B cell (primary cell): ENCODE measurements at regions not wholly inside any gene's neighbourhood (a gene's known extent, or its start where the extent isn't known, plus 50 kb on each side); places are given as distances from the start of the nearest gene placed in this dataset.

Experiments
- ATAC-seq: fragments of 200-7000 bp; cut with Tn5 transposase; one replicate; pipeline ENCODE4 v1.10.0; 2021; ENCODE audit warnings: low read depth, mild to moderate bottlenecking, moderate number of reproducible peaks, moderate library complexity
- CTCF ChIA-PET: fragments of 350-600 bp; sonication (Branson Sonifier 250); formaldehyde crosslinking; loops from one replicate; lab custom pipeline; 2021; ENCODE audit warnings: antibody characterized with exemption, inconsistent platforms; lab: Charles Lee
- POLR2A ChIA-PET: fragments of 350-600 bp; sonication (Branson Sonifier 250); formaldehyde crosslinking; loops from one replicate; lab custom pipeline; 2021; ENCODE audit warnings: antibody characterized with exemption; lab: Charles Lee
- DNase-seq: peaks from one replicate; pipeline ENCODE4 v3.0.0; 2013
- H2AFZ ChIP-seq: 2 replicates; pipeline ENCODE4 v1.6.1; 2012; ENCODE audit warnings: mild to moderate bottlenecking, low read depth, low read length; ENCODE audit not compliant: insufficient read depth, poor library complexity, severe bottlenecking
- H3K27ac ChIP-seq, 2 donors: 1 replicate in 1 of 2; 2 replicates in 1 of 2; pipeline ENCODE4 v1.5.1; 2012 to 2013; ENCODE audit warnings: low read length in 2 of 2, mild to moderate bottlenecking in 2 of 2, moderate library complexity in 1 of 2
- H3K27me3 ChIP-seq, 4 experiments: fragments of 200-600 bp in 1 of 4; sonication (generic) in 1 of 4; replicated peaks in 1 of 4; 1 replicate in 2 of 4; 2 replicates in 2 of 4; pipeline versions ENCODE4 v1.6.1 to v1.7.0; 2013 to 2016; ENCODE audit warnings: low read length in 3 of 4, mild to moderate bottlenecking in 2 of 4, mixed read lengths in 1 of 4, moderate library complexity in 1 of 4; ENCODE audit not compliant: insufficient read depth in 4 of 4, control insufficient read depth in 3 of 4; ENCODE audit errors: control extremely low read depth in 1 of 4
- H3K36me3 ChIP-seq, 2 experiments: replicated peaks in 1 of 2; 1 replicate in 1 of 2; 2 replicates in 1 of 2; pipeline versions ENCODE4 v1.6.1 to v1.7.1; 2013; ENCODE audit warnings: low read length in 1 of 2; ENCODE audit not compliant: insufficient read depth in 2 of 2, control insufficient read depth in 1 of 2; ENCODE audit errors: control extremely low read depth in 1 of 2, extremely low read depth in 1 of 2
- H3K4me1 ChIP-seq, 2 donors: fragments of 200-600 bp in 1 of 2; sonication (generic) in 1 of 2; 1 replicate in 1 of 2; 2 replicates in 1 of 2; pipeline versions ENCODE4 v1.5.1 to v1.6.1; 2013 to 2017; ENCODE audit warnings: low read length in 2 of 2; ENCODE audit not compliant: control insufficient read depth in 2 of 2, insufficient read depth in 2 of 2
- H3K4me2 ChIP-seq: replicated peaks from 2 replicates; pipeline ENCODE3; 2012; ENCODE audit warnings: mild to moderate bottlenecking, low read depth, low read length; ENCODE audit not compliant: poor library complexity, severe bottlenecking
- H3K4me3 ChIP-seq, 5 experiments: fragments of 200-600 bp in 1 of 5; sonication (generic) in 1 of 5; 1 replicate in 3 of 5; 2 replicates in 2 of 5; pipeline versions ENCODE4 v1.5.1 to v1.7.0; 2011 to 2016; ENCODE audit warnings: low read length in 4 of 5, mild to moderate bottlenecking in 4 of 5, low read depth in 2 of 5, control low read depth in 1 of 5, moderate library complexity in 1 of 5; ENCODE audit not compliant: insufficient read depth in 1 of 5; ENCODE audit errors: control extremely low read depth in 1 of 5, extremely low read depth in 1 of 5
- H3K79me2 ChIP-seq: fragments of 200-600 bp; sonication (generic); one replicate; pipeline ENCODE4 v1.6.0; 2016; ENCODE audit warnings: low read length; ENCODE audit not compliant: control insufficient read depth, insufficient read depth
- H3K9ac ChIP-seq: fragments of 200-600 bp; sonication (generic); 2 replicates; pipeline ENCODE4 v1.6.1; 2017; ENCODE audit warnings: mild to moderate bottlenecking, low read length, moderate library complexity
- H3K9me3 ChIP-seq, 3 donors: one replicate each; pipeline versions ENCODE4 v1.6.1 to v1.7.1; 2013; ENCODE audit warnings: low read length in 2 of 3; ENCODE audit not compliant: control insufficient read depth in 2 of 3, insufficient read depth in 1 of 3; ENCODE audit errors: control extremely low read depth in 1 of 3
- H4K20me1 ChIP-seq: 2 replicates; pipeline ENCODE4 v1.6.0; 2012; ENCODE audit warnings: mild to moderate bottlenecking, low read length; ENCODE audit not compliant: insufficient read depth, control insufficient read depth, poor library complexity, severe bottlenecking
- H3K27ac Mint-ChIP-seq: one replicate; pipeline ENCODE4 v1.8.0; 2021; ENCODE audit warnings: mixed read lengths
- H3K27me3 Mint-ChIP-seq: one replicate; pipeline ENCODE4 v1.8.0; 2021; ENCODE audit warnings: mixed read lengths
- H3K4me1 Mint-ChIP-seq: one replicate; pipeline ENCODE4 v1.8.0; 2021; ENCODE audit warnings: mixed read lengths
- H3K4me3 Mint-ChIP-seq: one replicate; pipeline ENCODE4 v1.8.0; 2021; ENCODE audit warnings: mixed read lengths
- H3K9me3 Mint-ChIP-seq: one replicate; pipeline ENCODE4 v1.8.0; 2022; ENCODE audit warnings: mixed read lengths; ENCODE audit not compliant: insufficient read depth
- CTCF ChIP-seq: fragments of 200-600 bp; IDR thresholded peaks from one replicate; pipeline ENCODE4 v1.8.0; 2022; ENCODE audit warnings: antibody characterized with exemption, mild to moderate bottlenecking
- EZH2 ChIP-seq: IDR thresholded peaks from 2 replicates; pipeline ENCODE4 v1.6.1; 2012; ENCODE audit warnings: borderline replicate concordance, low read depth, mild to moderate bottlenecking, moderate library complexity, low read length; ENCODE audit not compliant: insufficient read depth, poor library complexity, severe bottlenecking
- WGBS: methylation state at CpG from one replicate; pipeline ENCODE4 v1.1.5; 2013; ENCODE audit warnings: missing lambda C conversion rate; ENCODE audit not compliant: insufficient coverage; 5-methylcytosine and 5-hydroxymethylcytosine counted together
- intact Hi-C: fragments of 100-400 bp; cut with micrococcal nuclease; formaldehyde crosslinking; loops from one replicate; pipeline ENCODE4 v1.10.0; 2022

- no peaks in the 10 kb centered on the region for H3K36me3 ChIP-seq
- CTCF ChIA-PET: no interaction called here
Measured at GRCh38 chr1:244183037-244183436, 132.0 kb downstream of the ZBTB18 start.

GRCh38 chr1:244186372-244186771, 135.3 kb downstream of the ZBTB18 start:
- ChIA-PET POLR2A (no interaction called here), CTCF (no interaction called here)
- no peak for ATAC-seq
- no peak overlapping the region for H3K4me3 Mint-ChIP-seq
- H2AFZ ChIP-seq: no peak overlapping the region
- H3K27me3 Mint-ChIP-seq: peaks cover 4% of the 10 kb centered on the region
- H3K27me3 ChIP-seq: peaks cover 0 to 2% (median 0%) of the 10 kb centered on the region in 4 experiments
- H3K27ac Mint-ChIP-seq: no peak overlapping the region
- H3K9me3 ChIP-seq: peaks cover 0 to 8% (median 5%) of the 10 kb centered on the region in 3 donors
- no peak overlapping the region for H3K4me3 ChIP-seq
- WGBS: 93% methylated on average over 8 of the region's 10 CpGs
- TF ChIP-seq EZH2 (no peak), CTCF (no peak)
- H3K4me1 Mint-ChIP-seq: no peaks in the 10 kb centered on the region
- H3K27ac ChIP-seq: no peak overlapping the region
- H3K79me2 ChIP-seq: no peaks in the 10 kb centered on the region
- no peaks in the 10 kb centered on the region for H3K9me3 Mint-ChIP-seq
- no peak overlapping the region for H3K4me2 ChIP-seq
- H4K20me1 ChIP-seq: no peaks in the 10 kb centered on the region
- H3K4me1 ChIP-seq: no peaks in the 10 kb centered on the region
- H3K9ac ChIP-seq: no peak overlapping the region
- intact Hi-C loops: no loop called here
- DNase-seq: no peak
- no peaks in the 10 kb centered on the region for H3K36me3 ChIP-seq

More at GRCh38 chr1:244183037-244183436, 132.0 kb downstream of the ZBTB18 start:
- Histone ChIP-seq H3K27me3 (no peaks in the 10 kb centered on the region), H3K4me2 (no peak overlapping the region), H4K20me1 (no peaks in the 10 kb centered on the region), H3K9me3 (no peaks in the 10 kb centered on the region), H2AFZ (no peak overlapping the region), H3K27ac (no peak overlapping the region), H3K4me3 (no peak overlapping the region), H3K4me1 (no peaks in the 10 kb centered on the region), H3K9ac (no peak overlapping the region), H3K79me2 (no peaks in the 10 kb centered on the region)
- intact Hi-C loops: no loop called here
- no peaks in the 10 kb centered on the region for H3K4me1 Mint-ChIP-seq
- no peak overlapping the region for H3K27ac Mint-ChIP-seq
- no peaks in the 10 kb centered on the region for H3K9me3 Mint-ChIP-seq
- no peak for TF ChIP-seq CTCF
- no peak for TF ChIP-seq EZH2
- POLR2A ChIA-PET: no interaction called here
- H3K4me3 Mint-ChIP-seq: no peak overlapping the region
- no peaks in the 10 kb centered on the region for H3K27me3 Mint-ChIP-seq
- no peak for DNase-seq
- ATAC-seq: no peak
- WGBS: 92% methylated on average over 6 of the region's 7 CpGs
